WTC11 (cell line): ENCODE measurements at regions not wholly inside any gene's neighbourhood (a gene's known extent, or its start where the extent isn't known, plus 50 kb on each side); places are given as distances from the start of the nearest gene placed in this dataset.

Experiments
- CBFB ChIP-seq: sonication (generic); formaldehyde crosslinking; IDR thresholded peaks from 2 replicates; pipeline ENCODE4 v1.8.1; 2022; ENCODE audit warnings: mild to moderate bottlenecking, low read depth, missing genetic modification reagents
- CTCF ChIP-seq: fragments of 200-600 bp; IDR thresholded peaks from 2 replicates; pipeline ENCODE4 v1.8.0; 2022; ENCODE audit warnings: antibody characterized with exemption
- ESRRA ChIP-seq: sonication (generic); formaldehyde crosslinking; IDR thresholded peaks from 2 replicates; pipeline ENCODE4 v1.8.1; 2022; ENCODE audit warnings: mild to moderate bottlenecking, missing genetic modification reagents, borderline replicate concordance
- FOXJ3 ChIP-seq: sonication (generic); formaldehyde crosslinking; IDR thresholded peaks from 2 replicates; pipeline ENCODE4 v1.9.0; 2021; ENCODE audit warnings: missing genetic modification reagents, mild to moderate bottlenecking, borderline replicate concordance
- HMGXB4 ChIP-seq: sonication (generic); formaldehyde crosslinking; IDR thresholded peaks from 2 replicates; pipeline ENCODE4 v1.8.1; 2023; ENCODE audit warnings: mild to moderate bottlenecking, moderate library complexity, missing genetic modification reagents
- MAX ChIP-seq: sonication (generic); formaldehyde crosslinking; IDR thresholded peaks from 2 replicates; pipeline ENCODE4 v1.8.0; 2022; ENCODE audit warnings: mild to moderate bottlenecking, missing genetic modification reagents
- MXD4 ChIP-seq: fragments of 250-450 bp; sonication (Bioruptor Pico); IDR thresholded peaks from 2 replicates; pipeline ENCODE4 v1.8.0; 2021; ENCODE audit warnings: mild to moderate bottlenecking, moderate library complexity, borderline replicate concordance
- NR1H2 ChIP-seq: sonication (generic); formaldehyde crosslinking; IDR thresholded peaks from 2 replicates; pipeline ENCODE4 v1.9.0; 2021; ENCODE audit warnings: mild to moderate bottlenecking, moderate library complexity, missing genetic modification reagents
- SP1 ChIP-seq: sonication (generic); formaldehyde crosslinking; conservative IDR thresholded peaks from 2 replicates; pipeline ENCODE4 v1.8.1; 2022; ENCODE audit warnings: missing genetic modification reagents
- USF1 ChIP-seq: sonication (generic); formaldehyde crosslinking; IDR thresholded peaks from 2 replicates; pipeline ENCODE4 v1.8.0; 2022; ENCODE audit warnings: mild to moderate bottlenecking, missing genetic modification reagents
- ZBTB43 ChIP-seq: sonication (generic); formaldehyde crosslinking; IDR thresholded peaks from 2 replicates; pipeline ENCODE4 v1.8.1; 2023; ENCODE audit warnings: mild to moderate bottlenecking, missing genetic modification reagents
- ZMAT4 ChIP-seq: fragments of 250-450 bp; sonication (Bioruptor Pico); IDR thresholded peaks from 2 replicates; pipeline ENCODE4 v1.9.0; 2021; ENCODE audit warnings: mild to moderate bottlenecking
- ZNF317 ChIP-seq: sonication (generic); formaldehyde crosslinking; IDR thresholded peaks from 2 replicates; pipeline ENCODE4 v1.8.1; 2023; ENCODE audit warnings: low read depth, mild to moderate bottlenecking, moderate library complexity, missing genetic modification reagents, borderline replicate concordance

GRCh38 chr1:175833502-175833901 lies 90.1 kb upstream of the TNR start:
- no peak for TF ChIP-seq CTCF
- TF ChIP-seq USF1 (CRISPR knock-in tag): no peak
- TF ChIP-seq ZMAT4 (CRISPR knock-in tag): no peak
- no peak for TF ChIP-seq HMGXB4
- TF ChIP-seq FOXJ3 (CRISPR knock-in tag): no peak
- no peak for TF ChIP-seq NR1H2 (CRISPR knock-in tag)
- no peak for TF ChIP-seq SP1 (CRISPR knock-in tag)
- TF ChIP-seq MXD4 (CRISPR knock-in tag): no peak
- no peak for TF ChIP-seq ESRRA (CRISPR knock-in tag)
- TF ChIP-seq CBFB (CRISPR knock-in tag): no peak
- TF ChIP-seq ZBTB43 (CRISPR knock-in tag): no peak
- TF ChIP-seq ZNF317 (CRISPR knock-in tag): no peak
- no peak for TF ChIP-seq MAX (CRISPR knock-in tag)
